ENCODE measurements at regions not wholly inside any gene's neighbourhood (a gene's known extent, or its start where the extent isn't known, plus 50 kb on each side); places are given as distances from the start of the nearest gene placed in this dataset.

- Histone ChIP-seq H3K27ac (ENCODE audit: low read depth, low read length) (no peak overlapping the region), H3K27me3 (ENCODE audit: insufficient read depth, low read length) (no peaks in the 10 kb centered on the region), H3K36me3 (ENCODE audit: insufficient read depth, low read length) (no peaks in the 10 kb centered on the region), H3K9me3 (ENCODE audit: control insufficient read depth in 1 of 2, low read length in 2 of 2) (no peaks in the 10 kb centered on the region), H3K4me1 (ENCODE audit: insufficient read depth, low read length) (no peaks in the 10 kb centered on the region), H3K4me3 (ENCODE audit: low read length in 2 of 2) (no peak overlapping the region)
- Mint-ChIP-seq H3K4me1 (no peaks in the 10 kb centered on the region), H3K4me3 (no peak overlapping the region), H3K27ac (peak overlapping the region in 1 of 7 donors; percentile 37), H3K9me3 (peaks cover 0 to 3% (median 0%) of the 10 kb centered on the region in 8 donors), H3K27me3 (peaks cover 2 to 3% of the 10 kb centered on the region in 2 donors), H3K36me3 (no peaks in the 10 kb centered on the region)
- POLR2A ChIA-PET (ENCODE audit: partially characterized antibody): no interaction called here
- DNase-seq: no peak
- CTCF ChIA-PET (ENCODE audit: partially characterized antibody): no interaction called here
- intact Hi-C loops (cut with micrococcal nuclease): no loop called here
These were observed 138.7 kb upstream of the ZC3H12C start for GRCh38 chr11:109954534-109954933.

- Mint-ChIP-seq H3K4me1 (no peaks in the 10 kb centered on the region), H3K9me3 (peaks cover 0 to 3% (median 0%) of the 10 kb centered on the region in 8 donors), H3K4me3 (no peak overlapping the region), H3K36me3 (no peaks in the 10 kb centered on the region), H3K27ac (no peak overlapping the region), H3K27me3 (peaks cover 0 to 3% of the 10 kb centered on the region in 2 donors)
- no peak overlapping the region for H3K4me3 ChIP-seq (ENCODE audit: low read length in 2 of 2)
- H3K4me1 ChIP-seq (ENCODE audit: insufficient read depth, low read length): no peaks in the 10 kb centered on the region
- no peaks in the 10 kb centered on the region for H3K9me3 ChIP-seq (ENCODE audit: control insufficient read depth in 1 of 2, low read length in 2 of 2)
- H3K27me3 ChIP-seq (ENCODE audit: insufficient read depth, low read length): no peaks in the 10 kb centered on the region
- ChIA-PET POLR2A (ENCODE audit: partially characterized antibody) (no interaction called here), CTCF (ENCODE audit: partially characterized antibody) (no interaction called here)
- no peak for DNase-seq
- intact Hi-C loops (cut with micrococcal nuclease): no loop called here
- no peak overlapping the region for H3K27ac ChIP-seq (ENCODE audit: low read depth, low read length)
- no peaks in the 10 kb centered on the region for H3K36me3 ChIP-seq (ENCODE audit: insufficient read depth, low read length)
These were observed 136.9 kb upstream of the ZC3H12C start for GRCh38 chr11:109956124-109956793.

GRCh38 chr11:109957000-109957399 lies 136.2 kb upstream of the ZC3H12C start:
- no peaks in the 10 kb centered on the region for H3K27me3 ChIP-seq (ENCODE audit: insufficient read depth, low read length)
- Mint-ChIP-seq H3K4me3 (no peak overlapping the region), H3K4me1 (no peaks in the 10 kb centered on the region), H3K36me3 (no peaks in the 10 kb centered on the region), H3K9me3 (peaks cover 0 to 3% (median 0%) of the 10 kb centered on the region in 8 donors), H3K27ac (no peak overlapping the region), H3K27me3 (peaks cover 0 to 3% of the 10 kb centered on the region in 2 donors)
- H3K27ac ChIP-seq (ENCODE audit: low read depth, low read length): no peak overlapping the region
- DNase-seq: no peak
- no peaks in the 10 kb centered on the region for H3K4me1 ChIP-seq (ENCODE audit: insufficient read depth, low read length)
- H3K9me3 ChIP-seq (ENCODE audit: control insufficient read depth in 1 of 2, low read length in 2 of 2): no peaks in the 10 kb centered on the region
- no peak overlapping the region for H3K4me3 ChIP-seq (ENCODE audit: low read length in 2 of 2)
- intact Hi-C loops (cut with micrococcal nuclease): no loop called here
- no peaks in the 10 kb centered on the region for H3K36me3 ChIP-seq (ENCODE audit: insufficient read depth, low read length)
- ChIA-PET POLR2A (ENCODE audit: partially characterized antibody) (no interaction called here), CTCF (ENCODE audit: partially characterized antibody) (no interaction called here)

GRCh38 chr11:109957601-109958000 lies 135.6 kb upstream of the ZC3H12C start:
- intact Hi-C loops (cut with micrococcal nuclease): no loop called here
- no peak for DNase-seq
- Mint-ChIP-seq H3K27ac (no peak overlapping the region), H3K9me3 (peaks cover 0 to 3% (median 0%) of the 10 kb centered on the region in 8 donors), H3K4me3 (no peak overlapping the region), H3K27me3 (peaks cover 0 to under 1% of the 10 kb centered on the region in 2 donors), H3K4me1 (no peaks in the 10 kb centered on the region), H3K36me3 (no peaks in the 10 kb centered on the region)
- Histone ChIP-seq H3K4me3 (ENCODE audit: low read length in 2 of 2) (no peak overlapping the region), H3K36me3 (ENCODE audit: insufficient read depth, low read length) (no peaks in the 10 kb centered on the region), H3K9me3 (ENCODE audit: control insufficient read depth in 1 of 2, low read length in 2 of 2) (no peaks in the 10 kb centered on the region), H3K4me1 (ENCODE audit: insufficient read depth, low read length) (no peaks in the 10 kb centered on the region), H3K27me3 (ENCODE audit: insufficient read depth, low read length) (no peaks in the 10 kb centered on the region), H3K27ac (ENCODE audit: low read depth, low read length) (no peak overlapping the region)
- ChIA-PET CTCF (ENCODE audit: partially characterized antibody) (no interaction called here), POLR2A (ENCODE audit: partially characterized antibody) (no interaction called here)

- CTCF ChIA-PET (ENCODE audit: partially characterized antibody): no interaction called here
These were observed 134.9 kb upstream of the ZC3H12C start for GRCh38 chr11:109958131-109958820.

GRCh38 chr11:109958821-109959166 lies 134.4 kb upstream of the ZC3H12C start:
- no peaks in the 10 kb centered on the region for H3K36me3 ChIP-seq (ENCODE audit: insufficient read depth, low read length)
- no peaks in the 10 kb centered on the region for H3K4me1 ChIP-seq (ENCODE audit: insufficient read depth, low read length)
- ChIA-PET CTCF (ENCODE audit: partially characterized antibody) (no interaction called here), POLR2A (ENCODE audit: partially characterized antibody) (no interaction called here)
- peaks cover 0 to 3% (median 0%) of the 10 kb centered on the region in 8 donors for H3K9me3 Mint-ChIP-seq
- H3K36me3 Mint-ChIP-seq: no peaks in the 10 kb centered on the region
- H3K9me3 ChIP-seq (ENCODE audit: control insufficient read depth in 1 of 2, low read length in 2 of 2): no peaks in the 10 kb centered on the region
- no peak overlapping the region for H3K4me3 ChIP-seq (ENCODE audit: low read length in 2 of 2)
- no peaks in the 10 kb centered on the region for H3K27me3 ChIP-seq (ENCODE audit: insufficient read depth, low read length)
- no peaks in the 10 kb centered on the region for H3K27me3 Mint-ChIP-seq
- intact Hi-C loops (cut with micrococcal nuclease): no loop called here
- H3K4me3 Mint-ChIP-seq: no peak overlapping the region
- H3K27ac Mint-ChIP-seq: no peak overlapping the region
- no peak for DNase-seq
- H3K4me1 Mint-ChIP-seq: no peaks in the 10 kb centered on the region
- H3K27ac ChIP-seq (ENCODE audit: low read depth, low read length): no peak overlapping the region

More at GRCh38 chr11:109958131-109958820, 134.9 kb upstream of the ZC3H12C start:
- Histone ChIP-seq H3K36me3 (ENCODE audit: insufficient read depth, low read length) (no peaks in the 10 kb centered on the region), H3K4me1 (ENCODE audit: insufficient read depth, low read length) (no peaks in the 10 kb centered on the region), H3K4me3 (ENCODE audit: low read length in 2 of 2) (no peak overlapping the region), H3K9me3 (ENCODE audit: control insufficient read depth in 1 of 2, low read length in 2 of 2) (no peaks in the 10 kb centered on the region), H3K27ac (ENCODE audit: low read depth, low read length) (no peak overlapping the region), H3K27me3 (ENCODE audit: insufficient read depth, low read length) (no peaks in the 10 kb centered on the region)
- no peak overlapping the region for H3K4me3 Mint-ChIP-seq
- H3K27me3 Mint-ChIP-seq: no peaks in the 10 kb centered on the region
- no peak overlapping the region for H3K27ac Mint-ChIP-seq
- DNase-seq: no peak
- peaks cover 0 to 3% (median 0%) of the 10 kb centered on the region in 8 donors for H3K9me3 Mint-ChIP-seq
- intact Hi-C loops (cut with micrococcal nuclease): no loop called here
- no peaks in the 10 kb centered on the region for H3K36me3 Mint-ChIP-seq
- H3K4me1 Mint-ChIP-seq: no peaks in the 10 kb centered on the region
- POLR2A ChIA-PET (ENCODE audit: partially characterized antibody): no interaction called here

- ChIA-PET POLR2A (ENCODE audit: partially characterized antibody) (no interaction called here), CTCF (ENCODE audit: partially characterized antibody) (no interaction called here)
- Mint-ChIP-seq H3K4me3 (no peak overlapping the region), H3K27me3 (no peaks in the 10 kb centered on the region), H3K4me1 (no peaks in the 10 kb centered on the region), H3K27ac (no peak overlapping the region), H3K9me3 (peaks cover 0 to 4% (median under 1%) of the 10 kb centered on the region in 8 donors), H3K36me3 (no peaks in the 10 kb centered on the region)
- no peaks in the 10 kb centered on the region for H3K27me3 ChIP-seq (ENCODE audit: insufficient read depth, low read length)
- no peaks in the 10 kb centered on the region for H3K9me3 ChIP-seq (ENCODE audit: control insufficient read depth in 1 of 2, low read length in 2 of 2)
- no peaks in the 10 kb centered on the region for H3K4me1 ChIP-seq (ENCODE audit: insufficient read depth, low read length)
- no peak overlapping the region for H3K4me3 ChIP-seq (ENCODE audit: low read length in 2 of 2)
- H3K27ac ChIP-seq (ENCODE audit: low read depth, low read length): no peak overlapping the region
- no peak for DNase-seq
- intact Hi-C loops (cut with micrococcal nuclease): no loop called here
- H3K36me3 ChIP-seq (ENCODE audit: insufficient read depth, low read length): no peaks in the 10 kb centered on the region
These were observed 132.4 kb upstream of the ZC3H12C start for GRCh38 chr11:109960831-109961230.

Data from CD4-positive, alpha-beta memory T cell (primary cell).